ENCODE measurements at regions not wholly inside any gene's neighbourhood (a gene's known extent, or its start where the extent isn't known, plus 50 kb on each side); places are given as distances from the start of the nearest gene placed in this dataset.

GRCh38 chr18:64332835-64333234 is 183.9 kb upstream of the LINC00305 start:
- H3K9ac ChIP-seq (ENCODE audit: control insufficient read depth, extremely low read depth, insufficient read depth, low read length): no peak overlapping the region
- no peak overlapping the region for H3K4me3 ChIP-seq (ENCODE audit: control insufficient read depth in 2 of 3, extremely low read depth in 1 of 3, insufficient read depth in 2 of 3, low read depth in 1 of 3, low read length in 3 of 3)
- H3K36me3 ChIP-seq (ENCODE audit: control insufficient read depth in 2 of 2, extremely low read depth in 1 of 2, insufficient read depth in 2 of 2, low read length in 2 of 2): no peaks in the 10 kb centered on the region
- no peaks in the 10 kb centered on the region for H3K27me3 ChIP-seq (ENCODE audit: control insufficient read depth, extremely low read depth, insufficient read depth, low read length)
- H3K79me2 ChIP-seq (ENCODE audit: control insufficient read depth, insufficient read depth, low read length): no peaks in the 10 kb centered on the region
- DNase-seq (ENCODE audit: low read depth, low spot score) (no peak), FAIRE-seq (no peak)
- H2AFZ ChIP-seq (ENCODE audit: control insufficient read depth, low read length): no peak overlapping the region
- no peak overlapping the region for H3K27ac ChIP-seq (ENCODE audit: control insufficient read depth, insufficient read depth, low read length)
- no peaks in the 10 kb centered on the region for H3K9me1 ChIP-seq (ENCODE audit: control insufficient read depth, extremely low read depth, insufficient read depth, low read length)
- no peaks in the 10 kb centered on the region for H3K9me3 ChIP-seq (ENCODE audit: control insufficient read depth, low read depth, low read length)
- no peaks in the 10 kb centered on the region for H4K20me1 ChIP-seq (ENCODE audit: control insufficient read depth, extremely low read depth, insufficient read depth, low read length)
- no peaks in the 10 kb centered on the region for H3K4me1 ChIP-seq (ENCODE audit: control insufficient read depth, extremely low read depth, insufficient read depth, low read length)
- TF ChIP-seq EZH2 (IDR thresholded peaks at IDR 0.05; ENCODE audit: low read length): no peak
- TF ChIP-seq, protein P1, sequence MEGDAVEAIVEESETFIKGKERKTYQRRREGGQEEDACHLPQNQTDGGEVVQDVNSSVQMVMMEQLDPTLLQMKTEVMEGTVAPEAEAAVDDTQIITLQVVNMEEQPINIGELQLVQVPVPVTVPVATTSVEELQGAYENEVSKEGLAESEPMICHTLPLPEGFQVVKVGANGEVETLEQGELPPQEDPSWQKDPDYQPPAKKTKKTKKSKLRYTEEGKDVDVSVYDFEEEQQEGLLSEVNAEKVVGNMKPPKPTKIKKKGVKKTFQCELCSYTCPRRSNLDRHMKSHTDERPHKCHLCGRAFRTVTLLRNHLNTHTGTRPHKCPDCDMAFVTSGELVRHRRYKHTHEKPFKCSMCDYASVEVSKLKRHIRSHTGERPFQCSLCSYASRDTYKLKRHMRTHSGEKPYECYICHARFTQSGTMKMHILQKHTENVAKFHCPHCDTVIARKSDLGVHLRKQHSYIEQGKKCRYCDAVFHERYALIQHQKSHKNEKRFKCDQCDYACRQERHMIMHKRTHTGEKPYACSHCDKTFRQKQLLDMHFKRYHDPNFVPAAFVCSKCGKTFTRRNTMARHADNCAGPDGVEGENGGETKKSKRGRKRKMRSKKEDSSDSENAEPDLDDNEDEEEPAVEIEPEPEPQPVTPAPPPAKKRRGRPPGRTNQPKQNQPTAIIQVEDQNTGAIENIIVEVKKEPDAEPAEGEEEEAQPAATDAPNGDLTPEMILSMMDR (optimal IDR thresholded peaks at IDR 0.05 in 1 of 3, IDR thresholded peaks at IDR 0.05 in 1 of 3, conservative IDR thresholded peaks at IDR 0.05 in 1 of 3; ENCODE audit: extremely low read depth in 1 of 3, insufficient read depth in 2 of 3, low read length in 3 of 3): no peak
- dilution Hi-C loops (cut with MboI; ENCODE audit: extremely low pct_ligation_motif_present, low sequenced_read_pairs): no loop called here
- H3K4me2 ChIP-seq (ENCODE audit: control insufficient read depth, extremely low read depth, insufficient read depth, low read depth, low read length): no peak overlapping the region

- H3K9me1 ChIP-seq (ENCODE audit: control insufficient read depth, extremely low read depth, insufficient read depth, low read length): no peaks in the 10 kb centered on the region
- no peak for FAIRE-seq
Observed at GRCh38 chr18:64331419-64331818, 182.5 kb upstream of the LINC00305 start.

More at GRCh38 chr18:64331419-64331818, 182.5 kb upstream of the LINC00305 start:
- Histone ChIP-seq H3K4me3 (ENCODE audit: control insufficient read depth in 2 of 3, extremely low read depth in 1 of 3, insufficient read depth in 2 of 3, low read depth in 1 of 3, low read length in 3 of 3) (no peak overlapping the region), H3K9me3 (ENCODE audit: control insufficient read depth, low read depth, low read length) (no peaks in the 10 kb centered on the region), H2AFZ (ENCODE audit: control insufficient read depth, low read length) (no peak overlapping the region), H3K4me1 (ENCODE audit: control insufficient read depth, extremely low read depth, insufficient read depth, low read length) (no peaks in the 10 kb centered on the region), H3K27me3 (ENCODE audit: control insufficient read depth, extremely low read depth, insufficient read depth, low read length) (no peaks in the 10 kb centered on the region), H3K27ac (ENCODE audit: control insufficient read depth, insufficient read depth, low read length) (no peak overlapping the region), H4K20me1 (ENCODE audit: control insufficient read depth, extremely low read depth, insufficient read depth, low read length) (no peaks in the 10 kb centered on the region), H3K36me3 (ENCODE audit: control insufficient read depth in 2 of 2, extremely low read depth in 1 of 2, insufficient read depth in 2 of 2, low read length in 2 of 2) (no peaks in the 10 kb centered on the region), H3K9ac (ENCODE audit: control insufficient read depth, extremely low read depth, insufficient read depth, low read length) (no peak overlapping the region), H3K4me2 (ENCODE audit: control insufficient read depth, extremely low read depth, insufficient read depth, low read depth, low read length) (no peak overlapping the region), H3K79me2 (ENCODE audit: control insufficient read depth, insufficient read depth, low read length) (no peaks in the 10 kb centered on the region)
- dilution Hi-C loops (cut with MboI; ENCODE audit: extremely low pct_ligation_motif_present, low sequenced_read_pairs): no loop called here
- TF ChIP-seq EZH2 (IDR thresholded peaks at IDR 0.05; ENCODE audit: low read length): no peak
- TF ChIP-seq, protein P1 (optimal IDR thresholded peaks at IDR 0.05 in 1 of 3, IDR thresholded peaks at IDR 0.05 in 1 of 3, conservative IDR thresholded peaks at IDR 0.05 in 1 of 3; ENCODE audit: extremely low read depth in 1 of 3, insufficient read depth in 2 of 3, low read length in 3 of 3): no peak
- DNase-seq (ENCODE audit: low read depth, low spot score): no peak

All from keratinocyte (primary cell).